H1 (cell line): ENCODE measurements at regions not wholly inside any gene's neighbourhood (a gene's known extent, or its start where the extent isn't known, plus 50 kb on each side); places are given as distances from the start of the nearest gene placed in this dataset.

Experiments used
- CTCF ChIA-PET: fragments of 300-600 bp; sonication (Branson Sonifier 250); formaldehyde crosslinking; loops from one replicate; lab custom pipeline; 2021; ENCODE audit not compliant: partially characterized antibody; lab: Charles Lee
- POLR2A ChIA-PET: fragments of 300-600 bp; sonication (Branson Sonifier 250); formaldehyde crosslinking; loops from one replicate; lab custom pipeline; 2021; ENCODE audit warnings: inconsistent platforms; ENCODE audit not compliant: partially characterized antibody; lab: Charles Lee
- DNase-seq, 2 experiments: peaks; one replicate each; pipeline versions ENCODE4 v3.0.0 to v3.0.0-alpha.2; 2010 to 2022; ENCODE audit warnings: low spot score in 2 of 2, low read depth in 1 of 2, mixed read lengths in 1 of 2
- FAIRE-seq: peaks from 2 replicates; lab custom pipeline; 2011; peaks lifted over from hg19 to GRCh38; lab: Jason Lieb, UNC
- H2AFZ ChIP-seq: 2 replicates; pipeline ENCODE4 v1.8.1; 2012; ENCODE audit warnings: low read length, inconsistent platforms
- H2AK5ac ChIP-seq: 2 replicates; pipeline ENCODE4 v1.6.1; 2013; ENCODE audit warnings: low read depth, low read length
- H2BK120ac ChIP-seq: replicated peaks from 2 replicates; pipeline ENCODE3; 2013; ENCODE audit warnings: low read depth, low read length, inconsistent platforms
- H2BK12ac ChIP-seq: 2 replicates; pipeline ENCODE4 v1.6.1; 2013; ENCODE audit warnings: low read depth, low read length
- H2BK15ac ChIP-seq: 2 replicates; pipeline ENCODE4 v1.6.1; 2013; ENCODE audit warnings: low read length
- H2BK20ac ChIP-seq: 2 replicates; pipeline ENCODE4 v1.6.1; 2013; ENCODE audit warnings: low read length
- H2BK5ac ChIP-seq: 2 replicates; pipeline ENCODE4 v1.6.1; 2013; ENCODE audit warnings: low read depth, low read length
- H3K14ac ChIP-seq: 2 replicates; pipeline ENCODE4 v1.6.1; 2013; ENCODE audit warnings: inconsistent platforms; ENCODE audit not compliant: insufficient read length
- H3K18ac ChIP-seq: 2 replicates; pipeline ENCODE4 v1.6.1; 2013; ENCODE audit warnings: low read length; ENCODE audit errors: extremely low read depth
- H3K23ac ChIP-seq: 2 replicates; pipeline ENCODE4 v1.6.1; 2013; ENCODE audit warnings: inconsistent platforms; ENCODE audit not compliant: insufficient read length
- H3K23me2 ChIP-seq: 2 replicates; pipeline ENCODE4 v1.6.1; 2013; ENCODE audit warnings: low read depth, low read length
- H3K27ac ChIP-seq: 2 replicates; pipeline ENCODE4 v1.6.1; 2011; ENCODE audit warnings: low read depth, low read length, inconsistent platforms
- H3K27me3 ChIP-seq, 4 experiments: replicated peaks in 1 of 4; 1 replicate in 1 of 4; 2 replicates in 3 of 4; pipeline versions ENCODE4 v1.6.1 to v1.8.1; 2011 to 2013; ENCODE audit warnings: low read length in 3 of 4, mild to moderate bottlenecking in 3 of 4, inconsistent platforms in 2 of 4, mixed read lengths in 2 of 4, moderate library complexity in 1 of 4; ENCODE audit not compliant: control insufficient read depth in 3 of 4, insufficient read depth in 3 of 4; ENCODE audit errors: extremely low read depth in 1 of 4
- H3K36me3 ChIP-seq, 4 experiments: 2 replicates each; pipeline versions ENCODE4 v1.6.1 to v1.8.1; 2011 to 2013; ENCODE audit warnings: mild to moderate bottlenecking in 4 of 4, low read length in 3 of 4, moderate library complexity in 2 of 4, control low read depth in 1 of 4, inconsistent platforms in 1 of 4; ENCODE audit not compliant: insufficient read depth in 4 of 4, control insufficient read depth in 2 of 4
- H3K4ac ChIP-seq: replicated peaks from 2 replicates; pipeline ENCODE3; 2013; ENCODE audit warnings: low read length, low read depth, mixed read lengths, inconsistent platforms; ENCODE audit not compliant: insufficient read length
- H3K4me1 ChIP-seq, 4 experiments: replicated peaks in 1 of 4; 1 replicate in 1 of 4; 2 replicates in 3 of 4; pipeline versions ENCODE4 v1.6.1 to v1.8.1; 2011 to 2013; ENCODE audit warnings: low read length in 3 of 4, inconsistent platforms in 2 of 4, mixed read lengths in 1 of 4; ENCODE audit not compliant: insufficient read depth in 4 of 4, control insufficient read depth in 3 of 4
- H3K4me2 ChIP-seq, 2 experiments: 2 replicates each; pipeline versions ENCODE4 v1.6.1 to v1.8.1; 2011 to 2013; ENCODE audit warnings: low read depth in 2 of 2, low read length in 2 of 2, control low read depth in 1 of 2, inconsistent platforms in 1 of 2, mild to moderate bottlenecking in 1 of 2; ENCODE audit not compliant: insufficient read depth in 1 of 2
- H3K4me3 ChIP-seq, 4 experiments: fragments of 200-600, 300-600 bp in 1 of 4; sonication (generic), shearing (Covaris generic), sonication (Bioruptor Twin) in 1 of 4; 2 replicates each; pipeline versions ENCODE4 v1.5.1 to v1.8.1; 2011 to 2016; ENCODE audit warnings: low read length in 4 of 4, low read depth in 3 of 4, control low read depth in 2 of 4, inconsistent platforms in 2 of 4, mild to moderate bottlenecking in 2 of 4, mixed read lengths in 1 of 4, moderate library complexity in 1 of 4; ENCODE audit not compliant: insufficient read depth in 2 of 4; ENCODE audit errors: extremely low read depth in 1 of 4
- H3K56ac ChIP-seq: replicated peaks from 2 replicates; pipeline ENCODE3; 2013; ENCODE audit warnings: low read depth, mild to moderate bottlenecking, mixed read lengths, low read length, inconsistent platforms; ENCODE audit not compliant: insufficient read length
- H3K79me1 ChIP-seq: 2 replicates; pipeline ENCODE4 v1.6.1; 2013; ENCODE audit warnings: low read depth, low read length, control low read depth
- H3K79me2 ChIP-seq, 2 experiments: 2 replicates each; pipeline versions ENCODE4 v1.6.1 to v1.8.1; 2012 to 2013; ENCODE audit warnings: low read length in 2 of 2, mild to moderate bottlenecking in 2 of 2, inconsistent platforms in 1 of 2; ENCODE audit not compliant: insufficient read depth in 2 of 2, control insufficient read depth in 1 of 2
- H3K9ac ChIP-seq, 4 experiments: replicated peaks in 1 of 4; 1 replicate in 1 of 4; 2 replicates in 3 of 4; pipeline versions ENCODE4 v1.6.1 to v1.8.1; 2011 to 2013; ENCODE audit warnings: low read depth in 3 of 4, low read length in 3 of 4, control low read depth in 2 of 4, mild to moderate bottlenecking in 2 of 4, moderate library complexity in 2 of 4, inconsistent platforms in 1 of 4; ENCODE audit errors: extremely low read depth in 1 of 4
- H3K9me3 ChIP-seq, 2 experiments: 2 replicates each; pipeline versions ENCODE4 v1.6.1 to v1.8.1; 2012 to 2013; ENCODE audit warnings: mild to moderate bottlenecking in 2 of 2, moderate library complexity in 2 of 2, control low read depth in 1 of 2, inconsistent platforms in 1 of 2, low read depth in 1 of 2, low read length in 1 of 2, mixed read lengths in 1 of 2; ENCODE audit not compliant: insufficient read depth in 2 of 2
- H4K20me1 ChIP-seq, 2 experiments: replicated peaks in 1 of 2; 2 replicates each; pipeline versions ENCODE3 to v1.8.1; 2011 to 2013; ENCODE audit warnings: inconsistent platforms in 2 of 2, low read length in 2 of 2, mild to moderate bottlenecking in 1 of 2; ENCODE audit not compliant: insufficient read depth in 2 of 2, control insufficient read depth in 1 of 2
- H4K5ac ChIP-seq: 2 replicates; pipeline ENCODE4 v1.6.1; 2013; ENCODE audit warnings: low read length, low read depth, mixed read lengths, inconsistent platforms; ENCODE audit not compliant: insufficient read length
- H4K8ac ChIP-seq: 2 replicates; pipeline ENCODE4 v1.8.0; 2013; ENCODE audit warnings: mild to moderate bottlenecking, moderate library complexity, low read length, inconsistent platforms; ENCODE audit not compliant: insufficient read depth; ENCODE audit errors: extremely low read depth
- H4K91ac ChIP-seq: replicated peaks from 2 replicates; pipeline ENCODE3; 2013; ENCODE audit warnings: low read length, mixed read lengths, inconsistent platforms; ENCODE audit not compliant: insufficient read length
- WGBS, 2 experiments: shearing (Covaris generic) in 1 of 2; methylation state at CpG; one replicate each; pipeline versions ENCODE4 v1.1.6 to v1.1.7; 2013 to 2015; ENCODE audit warnings: low lambda C conversion rate in 2 of 2, mixed read lengths in 2 of 2, inconsistent platforms in 1 of 2, low coverage in 1 of 2, missing lambda C conversion rate in 1 of 2; ENCODE audit not compliant: insufficient replicate concordance in 2 of 2, insufficient coverage in 1 of 2, insufficient read length in 1 of 2; ENCODE audit errors: extremely low coverage in 1 of 2, missing lambda C conversion rate in 1 of 2; 5-methylcytosine and 5-hydroxymethylcytosine counted together
- TF ChIP-seq, protein P1 (sequence below): IDR thresholded peaks from 2 replicates; pipeline ENCODE4 v1.6.1; 2012; ENCODE audit warnings: low read length, inconsistent platforms
- TF ChIP-seq, protein P2 (sequence below): IDR thresholded peaks from 2 replicates; pipeline ENCODE4 v1.6.1; 2012; ENCODE audit warnings: inconsistent platforms

DNA sequence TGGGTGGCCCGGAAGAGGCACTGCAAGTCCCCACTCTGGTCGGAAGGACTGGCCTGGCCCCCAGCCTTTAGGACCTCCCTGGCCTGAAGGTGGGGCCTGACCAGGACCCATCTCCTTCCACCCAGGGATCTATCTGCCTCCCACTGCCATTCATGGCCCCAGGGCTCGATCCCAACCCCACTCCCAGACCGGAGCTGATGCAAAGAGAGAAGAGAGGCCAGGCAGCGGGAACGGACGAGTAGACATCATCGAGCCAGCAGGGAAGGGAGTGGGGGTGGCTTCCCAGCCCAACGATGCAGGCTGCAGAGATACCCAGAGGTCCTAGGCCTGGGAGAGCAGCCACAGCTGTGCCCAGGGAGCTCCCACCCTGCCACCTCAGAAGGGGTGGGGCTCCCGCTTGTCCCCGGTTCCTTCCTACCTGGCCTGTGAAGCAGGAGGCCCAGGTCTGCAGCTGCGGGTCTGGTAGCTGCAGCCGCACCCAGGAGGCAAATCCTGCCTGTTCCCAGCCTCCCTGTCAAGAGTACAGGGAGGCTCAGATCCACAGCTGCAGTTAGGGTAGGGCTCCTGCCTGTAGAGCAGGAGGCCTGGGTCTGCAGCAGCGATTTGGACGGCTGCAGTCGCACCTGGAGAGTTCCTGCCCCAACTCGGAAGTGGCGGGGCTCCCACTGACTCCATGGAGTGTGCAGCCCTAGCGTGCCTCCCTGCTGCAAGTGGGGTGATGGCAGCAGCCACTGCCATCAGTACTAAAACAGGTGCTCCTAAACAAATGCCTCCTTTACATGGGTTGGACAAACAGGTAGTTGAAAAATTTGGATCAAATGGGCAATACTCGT, 1151.0 kb upstream of the PHF14 start:
- no peak for FAIRE-seq
- no peak overlapping the region for H3K14ac ChIP-seq
- 97% methylated on average over 15 of the region's 20 CpGs; no CpG with 5 or more reads in 1 of the 2 experiments for WGBS, 2 experiments

More for the DNA sequence above, 1151.0 kb upstream of the PHF14 start:
- Histone ChIP-seq H2AFZ (no peak overlapping the region), H2BK15ac (no peak overlapping the region), H3K9me3 (no peaks in the 10 kb centered on the region; a peak in 1 of 4 replicates), H2AK5ac (no peak overlapping the region), H3K27me3 (no peaks in the 10 kb centered on the region), H3K56ac (no peak overlapping the region), H4K8ac (no peak overlapping the region), H2BK120ac (no peak overlapping the region), H2BK20ac (no peak overlapping the region), H3K4me1 (no peaks in the 10 kb centered on the region), H4K5ac (no peak overlapping the region), H3K18ac (no peak overlapping the region), H2BK12ac (no peak overlapping the region), H3K36me3 (no peaks in the 10 kb centered on the region), H3K27ac (no peak overlapping the region), H4K20me1 (no peaks in the 10 kb centered on the region), H3K23ac (no peak overlapping the region), H2BK5ac (no peak overlapping the region), H3K79me2 (no peaks in the 10 kb centered on the region), H3K4ac (no peak overlapping the region), H4K91ac (no peak overlapping the region), H3K9ac (no peak overlapping the region), H3K4me2 (no peak overlapping the region), H3K23me2 (no peaks in the 10 kb centered on the region), H3K4me3 (no peak overlapping the region), H3K79me1 (no peaks in the 10 kb centered on the region)
- CTCF ChIA-PET = interaction anchor here (0.8 kb wide), 1 partner anchor 10 kb away, joined by 3 read pairs; no protein-coding TSS in a partner anchor
- TF ChIP-seq, protein P1, sequence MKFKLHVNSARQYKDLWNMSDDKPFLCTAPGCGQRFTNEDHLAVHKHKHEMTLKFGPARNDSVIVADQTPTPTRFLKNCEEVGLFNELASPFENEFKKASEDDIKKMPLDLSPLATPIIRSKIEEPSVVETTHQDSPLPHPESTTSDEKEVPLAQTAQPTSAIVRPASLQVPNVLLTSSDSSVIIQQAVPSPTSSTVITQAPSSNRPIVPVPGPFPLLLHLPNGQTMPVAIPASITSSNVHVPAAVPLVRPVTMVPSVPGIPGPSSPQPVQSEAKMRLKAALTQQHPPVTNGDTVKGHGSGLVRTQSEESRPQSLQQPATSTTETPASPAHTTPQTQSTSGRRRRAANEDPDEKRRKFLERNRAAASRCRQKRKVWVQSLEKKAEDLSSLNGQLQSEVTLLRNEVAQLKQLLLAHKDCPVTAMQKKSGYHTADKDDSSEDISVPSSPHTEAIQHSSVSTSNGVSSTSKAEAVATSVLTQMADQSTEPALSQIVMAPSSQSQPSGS = no peak
- TF ChIP-seq, protein P2, sequence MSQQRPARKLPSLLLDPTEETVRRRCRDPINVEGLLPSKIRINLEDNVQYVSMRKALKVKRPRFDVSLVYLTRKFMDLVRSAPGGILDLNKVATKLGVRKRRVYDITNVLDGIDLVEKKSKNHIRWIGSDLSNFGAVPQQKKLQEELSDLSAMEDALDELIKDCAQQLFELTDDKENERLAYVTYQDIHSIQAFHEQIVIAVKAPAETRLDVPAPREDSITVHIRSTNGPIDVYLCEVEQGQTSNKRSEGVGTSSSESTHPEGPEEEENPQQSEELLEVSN = no peak
- POLR2A ChIA-PET = no interaction called here
- no peak for DNase-seq
